Right lobe of liver (tissue), 4 donors: ENCODE measurements at regions not wholly inside any gene's neighbourhood (a gene's known extent, or its start where the extent isn't known, plus 50 kb on each side); places are given as distances from the start of the nearest gene placed in this dataset.

Experiments
- CTCF ChIP-seq, 4 donors: fragments of 200-600 bp in 3 of 4; fragments of 450-650 bp in 1 of 4; IDR thresholded peaks; one replicate each; pipeline versions ENCODE4 v1.5.1 to v1.8.0; 2016 to 2022; ENCODE audit warnings: antibody characterized with exemption in 4 of 4, mild to moderate bottlenecking in 2 of 4
- POLR2A ChIP-seq: fragments of 450-650 bp; IDR thresholded peaks from one replicate; pipeline ENCODE4 v1.6.1; 2017; ENCODE audit warnings: antibody characterized with exemption, mild to moderate bottlenecking
- donor health status: DM: no; HTN: no; CAD: no.
- donor health status: DM: no; HTN: no; CAD: no.
- donor health status: DM: no; HTN: yes; CAD: no.

- TF ChIP-seq CTCF (IDR thresholded peaks at IDR 0.05): no peak
- no peak for TF ChIP-seq POLR2A
These were observed 821.3 kb downstream of the USP25 start for GRCh38 chr21:16550917-16551741.
